Smooth muscle cell (in vitro differentiated cells): ENCODE measurements at regions not wholly inside any gene's neighbourhood (a gene's known extent, or its start where the extent isn't known, plus 50 kb on each side); places are given as distances from the start of the nearest gene placed in this dataset.

Experiments
- DNase-seq: peaks from one replicate; lab custom pipeline; 2025; ENCODE audit not compliant: unreplicated experiment; lab: John Stamatoyannopoulos, UW
- H2AFZ ChIP-seq: fragments of 200-600 bp; sonication (generic); 2 replicates; pipeline ENCODE4 v1.6.0; 2016; ENCODE audit warnings: antibody characterized with exemption, low read depth, mild to moderate bottlenecking
- H3F3A ChIP-seq: fragments of 200-600 bp; sonication (generic); 2 replicates; pipeline ENCODE4 v1.6.0; 2017; ENCODE audit warnings: antibody characterized with exemption, low read depth
- H3K27ac ChIP-seq: fragments of 200-600 bp; sonication (generic); 2 replicates; pipeline ENCODE4 v1.5.1; 2016; ENCODE audit warnings: low read depth, mild to moderate bottlenecking
- H3K27me3 ChIP-seq: fragments of 200-600 bp; sonication (generic); 2 replicates; pipeline ENCODE4 v1.6.1; 2016; ENCODE audit warnings: low read depth, mild to moderate bottlenecking
- H3K36me3 ChIP-seq: fragments of 200-600 bp; sonication (generic); 2 replicates; pipeline ENCODE4 v1.5.1; 2016; ENCODE audit warnings: low read depth
- H3K4me1 ChIP-seq: fragments of 200-600 bp; sonication (generic); 2 replicates; pipeline ENCODE4 v1.5.1; 2016; ENCODE audit warnings: low read depth
- H3K4me2 ChIP-seq: fragments of 200-600 bp; sonication (generic); 2 replicates; pipeline ENCODE4 v1.6.0; 2016; ENCODE audit warnings: mild to moderate bottlenecking
- H3K4me3 ChIP-seq: fragments of 200-600 bp; sonication (generic); 2 replicates; pipeline ENCODE4 v1.5.1; 2016; ENCODE audit warnings: mild to moderate bottlenecking
- H3K79me2 ChIP-seq: fragments of 200-600 bp; sonication (generic); 2 replicates; pipeline ENCODE4 v1.6.0; 2016; ENCODE audit warnings: low read depth, mild to moderate bottlenecking
- H3K9ac ChIP-seq: fragments of 200-600 bp; sonication (generic); 2 replicates; pipeline ENCODE4 v1.6.0; 2016; ENCODE audit warnings: low read depth
- H3K9me3 ChIP-seq: fragments of 200-600 bp; sonication (generic); replicated peaks from 2 replicates; pipeline ENCODE4 v1.5.1; 2016; ENCODE audit warnings: low read depth
- H4K20me1 ChIP-seq: fragments of 200-600 bp; sonication (generic); 2 replicates; pipeline ENCODE4 v1.6.0; 2016; ENCODE audit warnings: low read depth
- WGBS: methylation state at CpG from one replicate; pipeline ENCODE4 v1.1.7; 2016; ENCODE audit warnings: low lambda C conversion rate; 5-methylcytosine and 5-hydroxymethylcytosine counted together
- TF ChIP-seq, protein P1 (sequence below): fragments of 200-600 bp; sonication (generic); IDR thresholded peaks from 2 replicates; pipeline ENCODE4 v1.5.1; 2017; ENCODE audit warnings: borderline replicate concordance, mild to moderate bottlenecking, antibody characterized with exemption; ENCODE audit not compliant: insufficient read depth, poor library complexity, severe bottlenecking

DNA sequence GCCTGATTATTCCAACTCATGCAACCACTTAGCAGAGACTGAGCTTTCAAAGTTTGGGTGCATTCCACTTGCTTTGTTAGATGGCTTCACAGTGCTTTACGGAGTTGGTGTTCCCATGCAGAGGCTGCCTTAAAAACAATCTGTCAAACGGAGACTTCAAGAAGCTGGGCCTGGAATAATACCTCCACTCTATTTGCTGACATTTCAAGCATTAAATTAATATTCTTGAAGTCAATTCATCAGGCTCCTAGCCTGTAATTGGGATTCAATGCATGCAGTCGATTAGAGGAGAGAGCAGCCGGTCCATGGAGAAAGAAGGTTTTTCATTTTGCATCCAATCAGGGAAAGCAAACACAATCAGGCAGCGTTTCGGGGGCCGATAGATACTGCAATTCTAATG, 314.7 kb upstream of the PRKX start:
- no peak overlapping the region for H3K9ac ChIP-seq
- H3K27me3 ChIP-seq, result no peaks in the 10 kb centered on the region
- WGBS, result 87% methylated on average over 7 of the region's 7 CpGs

DNA sequence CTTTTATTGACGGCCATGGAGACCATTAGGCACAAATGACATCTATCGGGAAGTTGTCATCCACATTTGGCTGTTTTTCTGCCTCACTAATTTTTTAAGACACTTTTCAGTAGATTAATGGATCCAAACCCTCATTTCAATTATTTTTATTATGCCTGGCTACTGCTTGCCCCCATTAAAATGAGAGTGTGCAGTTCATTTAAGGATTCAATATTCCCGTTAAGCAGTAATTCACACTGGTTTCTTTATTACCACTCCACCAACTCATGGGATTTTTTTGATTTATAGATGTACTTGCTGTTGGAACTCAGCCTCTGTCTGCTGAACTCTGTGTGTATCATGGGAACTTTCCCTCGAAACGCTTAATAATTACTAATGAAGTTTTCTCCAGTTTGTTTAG, 291.8 kb upstream of the PRKX start:
- Histone ChIP-seq H3K27me3 (no peaks in the 10 kb centered on the region), H4K20me1 (no peaks in the 10 kb centered on the region), H3F3A (no peaks in the 10 kb centered on the region), H3K27ac (no peak overlapping the region), H3K9me3 (no peaks in the 10 kb centered on the region), H3K4me1 (no peaks in the 10 kb centered on the region), H2AFZ (no peak overlapping the region), H3K9ac (no peak overlapping the region), H3K36me3 (no peaks in the 10 kb centered on the region), H3K4me3 (no peak overlapping the region), H3K4me2 (no peak overlapping the region), H3K79me2 (no peaks in the 10 kb centered on the region)
- TF ChIP-seq, protein P1, sequence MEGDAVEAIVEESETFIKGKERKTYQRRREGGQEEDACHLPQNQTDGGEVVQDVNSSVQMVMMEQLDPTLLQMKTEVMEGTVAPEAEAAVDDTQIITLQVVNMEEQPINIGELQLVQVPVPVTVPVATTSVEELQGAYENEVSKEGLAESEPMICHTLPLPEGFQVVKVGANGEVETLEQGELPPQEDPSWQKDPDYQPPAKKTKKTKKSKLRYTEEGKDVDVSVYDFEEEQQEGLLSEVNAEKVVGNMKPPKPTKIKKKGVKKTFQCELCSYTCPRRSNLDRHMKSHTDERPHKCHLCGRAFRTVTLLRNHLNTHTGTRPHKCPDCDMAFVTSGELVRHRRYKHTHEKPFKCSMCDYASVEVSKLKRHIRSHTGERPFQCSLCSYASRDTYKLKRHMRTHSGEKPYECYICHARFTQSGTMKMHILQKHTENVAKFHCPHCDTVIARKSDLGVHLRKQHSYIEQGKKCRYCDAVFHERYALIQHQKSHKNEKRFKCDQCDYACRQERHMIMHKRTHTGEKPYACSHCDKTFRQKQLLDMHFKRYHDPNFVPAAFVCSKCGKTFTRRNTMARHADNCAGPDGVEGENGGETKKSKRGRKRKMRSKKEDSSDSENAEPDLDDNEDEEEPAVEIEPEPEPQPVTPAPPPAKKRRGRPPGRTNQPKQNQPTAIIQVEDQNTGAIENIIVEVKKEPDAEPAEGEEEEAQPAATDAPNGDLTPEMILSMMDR, result no peak
- WGBS, result 81% methylated on average over 5 of the region's 5 CpGs
- no peak for DNase-seq

More for the DNA sequence above, 314.7 kb upstream of the PRKX start:
- TF ChIP-seq, protein P1, result no peak
- Histone ChIP-seq H3F3A (no peaks in the 10 kb centered on the region), H3K79me2 (no peaks in the 10 kb centered on the region), H3K4me1 (no peaks in the 10 kb centered on the region), H3K27ac (no peak overlapping the region), H2AFZ (no peak overlapping the region), H4K20me1 (no peaks in the 10 kb centered on the region), H3K36me3 (no peaks in the 10 kb centered on the region), H3K4me2 (no peak overlapping the region), H3K9me3 (no peaks in the 10 kb centered on the region), H3K4me3 (no peak overlapping the region)
- no peak for DNase-seq

DNA sequence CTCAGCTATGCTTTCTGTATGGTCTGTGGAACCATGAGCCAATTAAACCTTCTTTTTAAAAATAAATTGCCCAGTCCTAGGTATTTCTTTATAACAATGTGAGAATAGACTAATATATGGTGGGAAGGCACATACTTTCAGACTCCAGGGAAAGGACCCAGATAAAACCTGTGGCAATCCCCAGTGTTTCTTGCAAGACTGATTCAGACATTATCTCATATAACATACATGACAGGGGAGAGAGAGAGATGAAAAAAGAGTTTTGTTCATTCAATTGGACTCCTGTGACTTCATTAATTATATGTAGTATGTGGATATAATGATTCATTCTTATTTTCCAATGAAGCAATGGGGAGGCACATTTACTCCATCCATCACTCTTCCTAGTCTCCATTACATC, 291.4 kb upstream of the PRKX start:
- H2AFZ ChIP-seq, result no peak overlapping the region
- no peaks in the 10 kb centered on the region for H3K79me2 ChIP-seq
- no peaks in the 10 kb centered on the region for H4K20me1 ChIP-seq
- H3K27me3 ChIP-seq, result no peaks in the 10 kb centered on the region
- no peaks in the 10 kb centered on the region for H3K4me1 ChIP-seq
- H3K36me3 ChIP-seq, result no peaks in the 10 kb centered on the region
- H3F3A ChIP-seq, result no peaks in the 10 kb centered on the region
- no peaks in the 10 kb centered on the region for H3K9me3 ChIP-seq
- H3K4me3 ChIP-seq, result no peak overlapping the region
- no peak overlapping the region for H3K9ac ChIP-seq
- TF ChIP-seq, protein P1, result no peak
- DNase-seq, result no peak
- H3K4me2 ChIP-seq, result no peak overlapping the region
- H3K27ac ChIP-seq, result no peak overlapping the region

DNA sequence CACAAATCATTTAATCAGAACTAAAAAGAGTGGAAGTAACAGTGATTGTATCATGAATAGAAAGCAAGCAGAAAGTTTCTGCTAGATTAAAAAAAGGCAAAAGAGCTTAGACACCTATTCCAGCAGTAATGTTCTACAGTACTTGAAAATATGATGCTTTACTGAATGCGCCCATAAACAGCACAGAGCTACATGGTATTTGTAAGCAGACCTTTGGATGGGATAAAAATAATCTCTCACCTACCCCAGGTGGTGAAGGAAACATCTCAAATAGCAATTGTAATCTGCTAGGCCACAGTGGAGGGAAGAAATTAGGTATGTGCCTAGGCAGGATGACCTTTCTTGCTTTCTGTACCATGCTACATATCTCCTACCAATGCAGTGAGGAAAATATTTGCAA, 280.9 kb upstream of the PRKX start:
- no peaks in the 10 kb centered on the region for H3K9me3 ChIP-seq
- H3K79me2 ChIP-seq, result no peaks in the 10 kb centered on the region
- no peaks in the 10 kb centered on the region for H3K4me1 ChIP-seq
- H3K4me3 ChIP-seq, result no peak overlapping the region
- no peak overlapping the region for H2AFZ ChIP-seq
- H3K9ac ChIP-seq, result no peak overlapping the region
- no peak for DNase-seq
- no peak overlapping the region for H3K4me2 ChIP-seq
- WGBS, result 100% methylated on average over 1 of the region's 1 CpG
- H3F3A ChIP-seq, result no peaks in the 10 kb centered on the region
- H3K27me3 ChIP-seq, result no peaks in the 10 kb centered on the region
- H3K36me3 ChIP-seq, result no peaks in the 10 kb centered on the region
- H4K20me1 ChIP-seq, result no peaks in the 10 kb centered on the region
- no peak overlapping the region for H3K27ac ChIP-seq
- TF ChIP-seq, protein P1, result no peak
